HUES64 (cell line): ENCODE measurements at regions not wholly inside any gene's neighbourhood (a gene's known extent, or its start where the extent isn't known, plus 50 kb on each side); places are given as distances from the start of the nearest gene placed in this dataset.

Experiments
- H3K27ac ChIP-seq: 2 replicates; pipeline ENCODE4 v1.7.0; 2013; ENCODE audit warnings: low read depth, low read length, inconsistent platforms
- H3K27me3 ChIP-seq: 2 replicates; pipeline ENCODE4 v1.6.1; 2013; ENCODE audit warnings: mild to moderate bottlenecking, low read length; ENCODE audit not compliant: insufficient read depth
- H3K36me3 ChIP-seq: 2 replicates; pipeline ENCODE4 v1.6.1; 2013; ENCODE audit warnings: mild to moderate bottlenecking, low read length; ENCODE audit not compliant: insufficient read depth
- H3K4me1 ChIP-seq: 2 replicates; pipeline ENCODE4 v1.6.1; 2013; ENCODE audit warnings: mild to moderate bottlenecking, low read length, moderate library complexity; ENCODE audit not compliant: insufficient read depth
- H3K4me3 ChIP-seq: 2 replicates; pipeline ENCODE4 v1.5.1; 2013; ENCODE audit warnings: mild to moderate bottlenecking, low read length, moderate library complexity
- H3K9ac ChIP-seq: 2 replicates; pipeline ENCODE4 v1.6.1; 2013; ENCODE audit warnings: mild to moderate bottlenecking, low read depth, low read length
- H3K9me3 ChIP-seq: 2 replicates; pipeline ENCODE4 v1.6.1; 2013; ENCODE audit warnings: low read depth, low read length; ENCODE audit not compliant: insufficient read depth
- WGBS: fragments of 150-250, 120-280 bp; methylation state at CpG from one replicate; pipeline ENCODE4 v1.1.7; 2013; ENCODE audit warnings: missing lambda C conversion rate; 5-methylcytosine and 5-hydroxymethylcytosine counted together

GRCh38 chr6:23608931-23609435, 517.0 kb upstream of the NRSN1 start:
- Histone ChIP-seq H3K9ac (no peak overlapping the region), H3K36me3 (no peaks in the 10 kb centered on the region), H3K27me3 (no peaks in the 10 kb centered on the region), H3K4me3 (no peak overlapping the region), H3K27ac (no peak overlapping the region), H3K9me3 (no peaks in the 10 kb centered on the region), H3K4me1 (no peaks in the 10 kb centered on the region)
- WGBS, result 90% methylated on average over 5 of the region's 5 CpGs

GRCh38 chr6:23611776-23612381, 514.1 kb upstream of the NRSN1 start:
- 90% methylated on average over 5 of the region's 6 CpGs for WGBS
- H3K4me1 ChIP-seq, result no peaks in the 10 kb centered on the region
- H3K27ac ChIP-seq, result no peak overlapping the region
- H3K4me3 ChIP-seq, result no peak overlapping the region
- no peaks in the 10 kb centered on the region for H3K9me3 ChIP-seq
- no peaks in the 10 kb centered on the region for H3K36me3 ChIP-seq
- H3K27me3 ChIP-seq, result no peaks in the 10 kb centered on the region
- no peak overlapping the region for H3K9ac ChIP-seq

- H3K4me1 ChIP-seq, result peaks cover 16% of the 10 kb centered on the region
- no peaks in the 10 kb centered on the region for H3K27me3 ChIP-seq
- no peak overlapping the region for H3K4me3 ChIP-seq
- no peak overlapping the region for H3K9ac ChIP-seq
- H3K36me3 ChIP-seq, result no peaks in the 10 kb centered on the region
- H3K27ac ChIP-seq, result no peak overlapping the region
- H3K9me3 ChIP-seq, result no peaks in the 10 kb centered on the region
These were observed 507.6 kb upstream of the NRSN1 start for GRCh38 chr6:23618366-23618765.

GRCh38 chr6:23620911-23621401, 505.1 kb upstream of the NRSN1 start:
- Histone ChIP-seq H3K9ac (no peak overlapping the region), H3K4me3 (no peak overlapping the region), H3K36me3 (no peaks in the 10 kb centered on the region), H3K27ac (no peak overlapping the region), H3K4me1 (peaks cover 16% of the 10 kb centered on the region), H3K9me3 (no peaks in the 10 kb centered on the region), H3K27me3 (no peaks in the 10 kb centered on the region)
- WGBS, result 43% methylated on average over 5 of the region's 5 CpGs

- Histone ChIP-seq H3K4me3 (no peak overlapping the region), H3K36me3 (no peaks in the 10 kb centered on the region), H3K27ac (no peak overlapping the region), H3K4me1 (no peaks in the 10 kb centered on the region), H3K9ac (no peak overlapping the region), H3K9me3 (no peaks in the 10 kb centered on the region), H3K27me3 (no peaks in the 10 kb centered on the region)
- WGBS, result 90% methylated on average over 6 of the region's 6 CpGs
These were observed 495.0 kb upstream of the NRSN1 start for GRCh38 chr6:23630726-23631635.

GRCh38 chr6:23633996-23634395, 492.0 kb upstream of the NRSN1 start:
- Histone ChIP-seq H3K4me3 (no peak overlapping the region), H3K27ac (no peak overlapping the region), H3K9me3 (no peaks in the 10 kb centered on the region), H3K4me1 (no peaks in the 10 kb centered on the region), H3K27me3 (no peaks in the 10 kb centered on the region), H3K36me3 (no peaks in the 10 kb centered on the region), H3K9ac (no peak overlapping the region)
- WGBS, result 94% methylated on average over 7 of the region's 7 CpGs

DNA sequence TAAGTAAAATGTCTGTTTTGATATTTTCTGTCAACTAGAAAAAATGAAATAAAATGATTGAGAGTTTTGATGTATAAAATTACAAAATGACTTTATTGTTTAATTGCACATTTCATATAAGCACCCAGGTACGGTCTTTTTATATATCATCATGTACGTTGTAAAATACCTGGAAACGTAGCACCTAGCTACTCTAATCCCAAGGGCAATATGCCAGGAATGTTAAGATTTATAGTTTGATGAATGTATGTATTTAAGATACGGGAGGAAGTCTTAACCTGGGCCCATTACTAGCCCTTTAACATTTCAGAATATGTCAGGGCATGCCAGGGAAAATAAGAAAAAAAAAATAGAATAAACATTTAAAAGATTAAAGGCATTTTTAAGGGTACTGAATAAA, 490.9 kb upstream of the NRSN1 start:
- H3K4me1 ChIP-seq, result no peaks in the 10 kb centered on the region
- no peak overlapping the region for H3K27ac ChIP-seq
- H3K9me3 ChIP-seq, result no peaks in the 10 kb centered on the region
- H3K27me3 ChIP-seq, result no peaks in the 10 kb centered on the region
- no peak overlapping the region for H3K4me3 ChIP-seq
- no peaks in the 10 kb centered on the region for H3K36me3 ChIP-seq
- WGBS, result 94% methylated on average over 3 of the region's 4 CpGs
- no peak overlapping the region for H3K9ac ChIP-seq

GRCh38 chr6:23637296-23637695, 488.7 kb upstream of the NRSN1 start:
- H3K27ac ChIP-seq, result no peak overlapping the region
- 96% methylated on average over 6 of the region's 6 CpGs for WGBS

GRCh38 chr6:23642849-23643248, 483.2 kb upstream of the NRSN1 start:
- WGBS, result 88% methylated on average over 1 of the region's 1 CpG
- Histone ChIP-seq H3K27me3 (no peaks in the 10 kb centered on the region), H3K4me3 (no peak overlapping the region), H3K4me1 (no peaks in the 10 kb centered on the region), H3K27ac (no peak overlapping the region), H3K9me3 (no peaks in the 10 kb centered on the region), H3K9ac (no peak overlapping the region), H3K36me3 (no peaks in the 10 kb centered on the region)

More at GRCh38 chr6:23637296-23637695, 488.7 kb upstream of the NRSN1 start:
- Histone ChIP-seq H3K9ac (no peak overlapping the region), H3K4me3 (no peak overlapping the region), H3K36me3 (no peaks in the 10 kb centered on the region), H3K9me3 (no peaks in the 10 kb centered on the region), H3K27me3 (no peaks in the 10 kb centered on the region), H3K4me1 (no peaks in the 10 kb centered on the region)

GRCh38 chr6:23647045-23647444, 479.0 kb upstream of the NRSN1 start:
- no peaks in the 10 kb centered on the region for H3K9me3 ChIP-seq
- no peak overlapping the region for H3K27ac ChIP-seq
- H3K9ac ChIP-seq, result no peak overlapping the region

GRCh38 chr6:23650676-23651075, 475.3 kb upstream of the NRSN1 start:
- H3K27me3 ChIP-seq, result no peaks in the 10 kb centered on the region
- H3K36me3 ChIP-seq, result no peaks in the 10 kb centered on the region
- H3K27ac ChIP-seq, result no peak overlapping the region
- H3K4me1 ChIP-seq, result no peaks in the 10 kb centered on the region
- no peak overlapping the region for H3K4me3 ChIP-seq
- H3K9ac ChIP-seq, result no peak overlapping the region
- WGBS, result 84% methylated on average over 5 of the region's 5 CpGs
- H3K9me3 ChIP-seq, result no peaks in the 10 kb centered on the region

More at GRCh38 chr6:23647045-23647444, 479.0 kb upstream of the NRSN1 start:
- Histone ChIP-seq H3K4me1 (no peaks in the 10 kb centered on the region), H3K27me3 (no peaks in the 10 kb centered on the region), H3K4me3 (no peak overlapping the region), H3K36me3 (no peaks in the 10 kb centered on the region)
